HepG2 (cell line): ENCODE measurements at regions not wholly inside any gene's neighbourhood (a gene's known extent, or its start where the extent isn't known, plus 50 kb on each side); places are given as distances from the start of the nearest gene placed in this dataset.

Source experiments
- KLF6 ChIP-seq: IDR thresholded peaks from 2 replicates; pipeline ENCODE4 v1.8.0; 2016; ENCODE audit warnings: missing biosample characterization, missing genetic modification reagents
- MBD4 ChIP-seq: IDR thresholded peaks from 2 replicates; pipeline ENCODE4 v1.6.1; 2012; ENCODE audit warnings: low read length, inconsistent platforms, borderline replicate concordance
- TBL1XR1 ChIP-seq: fragments of 150-350 bp; IDR thresholded peaks from 2 replicates; pipeline ENCODE4 v1.6.1; 2014; ENCODE audit warnings: borderline replicate concordance, low read length; ENCODE audit not compliant: partially characterized antibody
- ZNF263 ChIP-seq: sonication (generic); formaldehyde crosslinking; IDR thresholded peaks from 2 replicates; pipeline ENCODE4 v1.4.0; 2020; ENCODE audit warnings: missing genetic modification reagents
- ZNF280D ChIP-seq: sonication (generic); formaldehyde crosslinking; IDR thresholded peaks from 2 replicates; pipeline ENCODE4 v1.5.1; 2020; ENCODE audit warnings: mild to moderate bottlenecking, missing genetic modification reagents
- ZNF451 ChIP-seq: sonication (generic); formaldehyde crosslinking; IDR thresholded peaks from 2 replicates; pipeline ENCODE4 v1.5.0; 2020; ENCODE audit warnings: mild to moderate bottlenecking, missing genetic modification reagents

- TF ChIP-seq ZNF280D (CRISPR knock-in tag), result no peak
- TF ChIP-seq ZNF451, result no peak
- no peak for TF ChIP-seq TBL1XR1
- TF ChIP-seq MBD4, result no peak
- TF ChIP-seq ZNF263 (CRISPR knock-in tag), result no peak
- no peak for TF ChIP-seq KLF6 (CRISPR knock-in tag)
Observed at GRCh38 chr5:92748072-92748676, 832.8 kb downstream of the NR2F1-AS1 start.
